ENCODE measurements at regions not wholly inside any gene's neighbourhood (a gene's known extent, or its start where the extent isn't known, plus 50 kb on each side); places are given as distances from the start of the nearest gene placed in this dataset.

DNA sequence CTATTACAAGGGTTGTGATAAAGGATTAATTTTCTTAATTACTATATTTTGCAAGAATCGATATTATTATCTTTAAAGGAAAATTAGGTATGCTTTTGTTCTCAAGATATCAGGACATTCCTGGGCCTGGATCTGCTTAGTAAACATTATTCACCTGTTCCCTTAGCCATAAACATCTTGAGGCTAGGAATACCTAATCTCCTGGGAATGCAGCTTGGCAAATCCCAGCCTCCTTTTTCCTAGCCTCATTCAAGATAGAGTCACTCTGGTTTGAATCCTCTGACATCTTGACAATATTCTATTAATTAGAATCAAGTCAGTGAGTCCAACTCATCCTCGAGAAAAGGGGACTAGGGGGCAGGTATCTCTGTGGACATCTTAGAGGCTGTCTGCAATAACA, 327.1 kb downstream of the STIM2 start:
- DNase-seq: no peak

DNA sequence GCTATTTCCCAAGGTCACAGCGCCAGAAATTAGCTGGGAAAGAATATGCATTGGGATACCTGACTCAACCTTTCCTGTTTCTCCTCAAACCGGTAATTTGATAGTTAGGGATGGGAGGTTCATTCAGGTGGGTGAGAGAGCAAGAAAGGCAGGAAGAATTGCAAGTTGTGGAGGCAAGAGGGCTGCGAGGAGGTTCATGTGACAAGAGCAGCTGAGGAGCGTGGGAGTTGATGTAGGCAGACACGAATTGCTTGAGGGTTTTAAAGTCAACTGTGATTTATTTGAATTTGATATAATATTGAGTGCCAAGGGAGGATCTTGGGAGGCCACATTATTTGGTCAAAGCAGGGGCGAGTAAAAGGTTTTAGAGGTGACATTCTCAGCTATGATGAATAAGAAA, 329.0 kb downstream of the STIM2 start:
- DNase-seq: no peak

DNA sequence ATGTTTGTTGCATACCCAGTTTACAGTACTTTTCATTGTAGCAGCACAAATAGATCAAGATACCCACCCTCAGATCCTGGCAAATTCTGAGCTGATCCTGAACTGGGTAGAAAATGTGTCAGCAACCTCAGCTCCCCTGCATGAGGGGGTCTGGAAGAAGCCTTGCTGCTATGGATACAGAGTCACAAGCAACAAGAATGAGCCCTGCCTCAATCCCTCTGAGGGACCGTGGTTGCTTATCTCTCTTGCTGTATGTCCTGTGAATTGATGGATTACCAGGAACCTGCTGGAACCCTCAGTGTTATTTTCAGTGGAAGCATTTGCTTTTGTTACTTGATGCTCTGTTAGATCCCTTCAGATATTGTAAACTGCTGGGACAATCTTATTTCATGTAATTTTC, 331.0 kb downstream of the STIM2 start:
- DNase-seq: no peak

DNA sequence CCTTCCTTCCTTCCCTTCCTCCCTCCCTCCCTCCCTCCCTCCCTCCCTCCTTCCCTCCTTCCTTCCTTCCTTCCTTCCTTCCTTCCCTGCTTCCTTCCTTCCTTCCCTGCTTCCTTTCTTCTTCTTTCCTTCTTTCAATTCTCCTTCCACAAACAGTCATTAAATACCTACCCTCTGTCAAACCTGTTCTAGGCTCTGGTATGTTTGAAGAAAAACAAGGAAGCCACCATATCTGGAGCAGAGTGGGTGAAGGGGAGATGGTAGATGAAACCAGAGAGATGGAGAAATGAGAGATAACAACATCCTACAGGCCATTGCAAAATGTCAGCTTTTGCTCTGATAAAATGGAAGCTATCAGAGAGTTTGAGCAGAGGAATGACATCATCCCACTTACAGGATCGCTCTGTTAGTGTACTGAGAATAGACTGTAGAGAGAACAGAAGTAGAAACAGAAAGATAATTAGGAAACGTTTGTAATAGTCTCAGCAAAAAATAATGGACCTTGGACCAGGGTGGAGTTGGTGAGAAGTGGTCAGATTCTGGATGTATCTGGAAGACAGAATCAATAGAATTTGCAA, 334.0 kb downstream of the STIM2 start:
- DNase-seq: no peak

DNA sequence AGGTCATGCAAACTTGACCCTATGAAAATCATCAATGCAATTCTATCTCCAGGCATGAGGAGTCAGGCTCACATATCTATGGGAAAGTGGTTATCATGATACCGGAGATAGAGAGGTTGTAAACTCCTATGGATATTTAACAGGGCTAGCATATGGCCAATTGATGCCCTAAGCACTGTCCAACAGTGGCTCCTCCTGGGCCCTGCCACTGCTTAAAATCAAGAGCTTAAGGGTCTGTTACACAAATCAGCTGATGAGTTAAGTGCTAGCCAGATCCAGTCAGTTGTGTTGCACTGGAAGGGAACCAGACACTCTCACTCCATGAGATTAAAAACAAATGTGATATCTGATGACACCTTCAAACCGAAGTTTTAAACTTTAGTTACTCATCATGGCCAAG, 337.6 kb downstream of the STIM2 start:
- DNase-seq: no peak

DNA sequence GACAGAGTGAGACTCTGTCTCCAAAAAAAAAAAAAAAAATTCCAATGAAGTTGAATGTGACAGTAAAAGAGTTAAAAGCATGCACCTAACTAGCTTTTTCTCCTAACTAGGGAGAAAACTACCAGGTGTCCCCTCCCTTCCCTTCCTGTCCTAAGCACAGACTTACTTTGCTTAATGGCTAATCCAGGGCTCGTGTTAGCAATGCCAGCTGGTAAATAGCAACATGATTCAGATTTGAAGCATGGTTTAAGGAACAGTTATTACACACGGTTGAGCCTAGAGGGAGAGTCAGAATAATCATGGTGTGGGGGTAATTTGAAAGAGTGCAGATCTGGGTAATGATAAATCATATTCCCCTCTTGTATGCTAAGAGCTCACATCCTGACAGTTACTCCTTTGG, 338.3 kb downstream of the STIM2 start:
- no peak for DNase-seq

DNA sequence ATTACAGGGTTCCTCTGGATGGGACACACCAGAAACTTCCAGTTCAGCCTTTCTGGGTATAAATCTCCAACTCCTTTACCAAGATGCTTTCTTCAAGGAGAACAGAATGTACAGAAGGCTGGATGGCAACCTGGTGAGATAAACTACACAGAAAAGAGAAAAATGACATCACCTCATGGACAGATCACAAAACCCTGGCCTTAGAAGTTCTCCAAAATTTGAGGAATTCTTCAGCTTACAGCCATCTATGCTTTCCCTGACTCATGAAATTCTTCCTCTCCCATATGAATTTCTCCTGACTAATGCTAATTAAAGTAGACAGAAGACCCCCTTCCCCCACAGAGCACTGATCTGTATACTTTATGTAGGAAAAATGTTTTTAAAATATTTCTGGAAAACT, 345.4 kb downstream of the STIM2 start:
- DNase-seq: no peak

DNA sequence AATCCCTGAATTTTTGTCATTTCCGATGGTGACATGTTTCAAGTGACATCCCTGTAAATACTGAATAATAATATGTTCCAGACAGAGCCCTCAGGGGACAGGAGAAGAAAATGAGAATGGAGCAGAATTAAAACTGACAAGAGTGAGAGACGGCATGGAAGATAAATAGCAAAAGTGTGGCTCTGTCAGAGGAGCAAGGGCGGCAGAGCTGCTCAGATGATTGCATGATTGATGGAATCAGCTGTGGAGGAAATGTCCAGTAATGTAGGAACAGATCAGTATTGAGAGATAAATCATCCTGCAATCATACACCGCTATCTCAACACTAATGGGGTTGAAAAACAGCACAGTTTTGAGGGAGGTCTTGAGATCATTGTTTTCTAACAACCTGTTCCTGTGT, 350.3 kb downstream of the STIM2 start:
- DNase-seq: no peak

DNA sequence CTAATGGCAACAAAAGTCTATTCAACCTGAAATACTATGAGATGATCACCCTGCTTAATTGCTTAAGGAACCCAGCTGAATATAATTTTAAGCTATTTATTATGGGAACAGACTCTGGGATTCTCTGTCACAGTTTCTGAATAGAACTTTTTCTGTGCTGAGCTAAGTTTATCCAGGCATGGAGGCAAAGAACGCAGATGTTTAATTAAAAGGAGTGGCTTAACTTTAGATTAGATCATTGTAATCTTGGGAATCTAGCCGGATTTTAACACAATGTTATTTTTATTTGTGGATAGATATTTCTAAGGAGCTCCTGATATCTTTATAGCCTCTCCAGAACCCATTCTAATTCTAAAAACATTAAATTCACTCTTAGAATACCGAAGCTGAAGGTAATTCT, 353.4 kb downstream of the STIM2 start:
- no peak for DNase-seq

DNA sequence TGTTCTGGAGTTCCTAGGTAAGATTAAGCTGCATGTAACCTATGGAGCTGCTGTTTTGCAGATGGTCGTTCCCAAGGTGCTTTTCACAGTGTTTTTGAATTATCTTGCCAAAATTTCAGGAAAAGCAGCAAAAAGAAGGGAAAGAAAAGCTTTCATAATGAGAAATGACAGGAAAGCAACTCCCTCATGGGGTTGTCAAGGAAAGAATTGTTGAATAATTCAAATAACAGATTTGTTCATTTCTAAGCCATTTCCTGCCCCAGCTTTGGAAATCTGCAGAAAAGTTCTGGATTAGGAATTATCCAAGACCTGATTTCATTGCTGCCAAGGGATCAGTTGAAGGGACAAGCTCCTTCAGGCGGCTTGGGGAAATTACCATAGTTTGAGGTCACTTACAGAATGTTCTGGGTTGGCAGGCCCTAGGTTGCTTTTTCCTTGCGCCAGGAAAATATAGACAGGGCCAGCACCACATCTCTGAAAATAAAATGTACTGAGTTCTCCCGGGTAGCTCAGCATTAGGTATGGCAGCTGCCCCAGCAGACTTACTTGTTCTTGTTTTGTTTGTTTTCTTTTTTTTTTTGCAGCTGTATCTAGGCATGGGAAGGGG, 354.7 kb downstream of the STIM2 start:
- no peak for DNase-seq

DNA sequence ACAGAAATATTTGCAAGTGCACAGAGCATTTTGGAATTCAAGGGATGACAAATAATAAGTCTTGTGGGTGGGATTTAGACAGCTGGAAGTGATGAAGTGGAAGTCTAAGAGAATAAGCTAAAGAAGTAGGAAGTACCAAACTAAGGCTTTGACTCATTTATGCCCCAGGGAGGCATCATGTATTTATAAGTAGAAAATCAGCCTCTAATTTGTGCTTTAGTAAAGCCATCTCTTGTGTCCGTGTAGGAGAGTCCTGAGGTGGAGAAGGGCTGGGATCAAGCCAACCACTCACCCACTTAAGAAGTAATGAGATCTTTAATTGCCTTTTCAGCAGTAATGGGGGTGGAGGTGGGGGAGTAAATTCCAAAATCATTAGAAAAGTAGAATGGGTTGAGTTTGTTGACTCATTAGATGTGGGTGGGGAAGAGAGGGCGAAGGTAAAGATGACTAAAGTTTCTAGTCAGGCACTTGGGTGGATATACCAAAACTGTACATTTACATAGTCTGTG, 356.7 kb downstream of the STIM2 start:
- no peak for DNase-seq

DNA sequence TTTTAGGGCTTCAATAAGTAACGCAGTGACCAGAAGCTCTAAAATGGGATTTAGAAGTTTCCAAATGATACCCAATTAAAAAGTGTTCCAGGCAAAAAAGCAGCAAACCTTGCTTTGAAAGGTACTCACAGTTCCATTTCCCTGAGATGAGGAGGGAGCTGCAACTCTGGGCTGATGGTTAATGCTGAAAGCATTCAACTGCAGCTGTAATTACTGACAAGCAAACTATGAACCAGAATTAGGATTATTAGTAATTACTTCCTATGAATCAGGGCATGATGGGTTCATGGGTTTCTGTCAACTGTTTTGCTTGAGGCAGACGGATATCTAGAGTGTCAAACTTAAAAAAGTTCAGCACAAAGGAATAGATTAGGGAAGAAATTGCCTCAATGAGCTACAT, 357.4 kb downstream of the STIM2 start:
- DNase-seq: no peak

DNA sequence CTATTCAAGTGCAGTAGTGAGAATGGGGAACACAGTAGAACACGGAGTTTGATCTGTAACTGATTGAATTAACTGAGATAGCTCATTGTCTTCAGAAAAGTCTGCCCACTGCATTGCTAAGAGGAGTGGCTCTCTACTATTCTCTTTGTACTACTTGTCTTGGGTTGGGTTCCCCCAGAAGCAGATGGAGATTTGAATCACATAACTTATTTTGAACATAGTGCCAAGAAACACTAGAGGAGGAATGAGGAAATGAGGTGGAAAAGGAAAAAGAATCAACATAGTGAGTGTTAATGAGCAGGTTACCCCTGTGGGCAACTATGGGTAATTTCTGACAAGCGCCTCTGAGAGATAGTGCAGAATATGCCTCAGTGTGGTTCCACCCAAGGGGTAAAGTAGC, 362.7 kb downstream of the STIM2 start:
- no peak for DNase-seq

DNA sequence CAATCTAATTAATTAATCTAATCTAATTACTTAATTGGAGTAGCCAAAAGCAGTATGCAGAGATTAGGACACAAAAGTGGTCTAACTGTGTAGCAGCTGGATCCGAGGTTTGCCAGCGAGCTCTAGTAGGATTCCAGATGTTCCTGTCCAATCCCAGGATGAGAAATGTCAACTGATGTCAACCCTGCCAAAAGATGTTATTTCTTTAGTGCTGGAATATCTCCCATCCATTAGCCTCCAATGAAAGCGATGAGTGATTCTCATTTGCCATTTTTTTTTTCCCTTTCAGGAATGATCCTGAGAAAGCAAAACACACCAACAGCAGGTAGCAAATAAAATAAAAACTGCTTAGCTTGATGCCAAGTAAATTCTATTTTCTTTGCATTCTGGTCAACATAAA, 372.9 kb downstream of the STIM2 start:
- no peak for DNase-seq

DNA sequence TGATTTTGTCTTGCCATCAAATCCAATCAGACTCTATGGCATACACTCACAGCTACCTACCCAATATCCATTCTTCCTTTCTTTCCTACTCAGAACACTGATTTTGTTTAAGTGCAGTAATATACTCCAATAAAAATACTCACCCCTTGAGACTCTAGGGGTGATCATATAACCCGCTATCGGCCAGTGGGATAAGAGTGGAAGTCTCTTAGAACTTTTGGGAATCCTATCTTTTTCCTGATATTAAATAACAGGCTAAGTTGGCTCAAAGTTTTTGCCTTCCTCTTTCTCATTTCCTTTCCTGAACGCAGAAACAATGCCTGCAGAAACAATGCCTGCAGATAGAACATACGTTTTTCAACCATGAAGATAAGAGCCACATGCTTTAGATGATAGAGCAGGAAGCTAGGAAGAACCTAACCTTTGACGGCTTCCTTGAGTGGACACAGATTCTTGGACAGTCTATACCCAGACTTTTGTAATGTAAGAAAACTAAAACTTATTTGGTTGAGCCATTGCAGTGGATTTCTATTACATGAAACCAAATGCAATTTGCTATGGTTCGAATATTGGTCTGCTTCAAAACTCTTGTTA, 373.8 kb downstream of the STIM2 start:
- no peak for DNase-seq

DNA sequence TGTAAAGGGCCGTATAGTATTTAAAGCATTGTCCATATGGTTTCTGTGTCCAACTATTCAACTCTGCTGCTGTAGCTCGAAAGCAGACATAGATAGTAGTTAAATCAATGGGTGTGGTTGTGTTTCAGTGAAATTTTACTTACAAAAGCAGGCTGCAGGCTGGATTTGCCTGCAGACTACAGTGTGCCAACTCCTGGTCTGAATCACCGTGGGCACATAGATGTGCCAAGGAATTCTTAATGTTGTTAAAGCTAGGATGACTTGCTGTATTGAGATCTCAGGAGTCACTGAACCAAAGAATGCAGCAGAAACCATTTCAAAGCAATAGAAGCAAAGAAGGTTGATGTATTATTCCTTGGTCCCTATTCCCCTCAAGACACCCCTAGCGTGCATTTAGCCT, 379.0 kb downstream of the STIM2 start:
- DNase-seq: no peak

DNA sequence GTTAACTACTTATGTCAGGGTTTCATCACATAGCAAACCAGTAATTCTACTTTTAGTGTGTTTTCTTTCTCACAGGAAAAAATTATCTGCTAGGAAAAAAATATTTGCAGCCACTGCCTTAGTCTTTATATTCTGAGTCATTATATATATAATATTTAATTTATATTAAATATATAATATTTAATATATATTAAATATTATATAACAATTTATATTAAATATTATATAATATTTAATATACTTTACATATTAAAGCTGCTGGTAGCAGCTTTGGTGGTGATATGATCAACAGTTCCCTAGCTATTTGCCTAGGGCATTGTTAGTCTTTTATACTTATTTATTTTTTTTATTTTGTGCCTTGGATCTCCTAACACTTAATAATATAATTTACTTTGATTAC, 381.6 kb downstream of the STIM2 start:
- no peak for DNase-seq

DNA sequence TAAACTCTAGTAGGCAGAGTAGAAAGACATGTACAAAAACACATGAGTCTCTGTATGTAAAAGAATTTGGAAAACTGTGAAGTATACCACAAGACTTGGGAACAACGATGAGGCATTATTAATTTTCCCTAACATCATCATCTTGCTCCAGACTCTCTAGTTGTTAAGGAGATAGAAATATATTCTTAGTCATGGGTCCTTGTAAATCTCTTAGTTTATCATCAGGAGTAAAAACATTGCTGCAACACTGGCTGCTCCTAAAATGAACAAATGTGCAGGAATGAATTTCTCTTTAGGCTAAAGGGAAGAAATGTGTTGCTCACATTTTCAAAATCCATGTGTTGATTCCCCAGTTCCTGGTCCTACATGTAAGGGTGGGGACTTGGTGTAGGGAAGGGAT, 384.6 kb downstream of the STIM2 start:
- DNase-seq: no peak

DNA sequence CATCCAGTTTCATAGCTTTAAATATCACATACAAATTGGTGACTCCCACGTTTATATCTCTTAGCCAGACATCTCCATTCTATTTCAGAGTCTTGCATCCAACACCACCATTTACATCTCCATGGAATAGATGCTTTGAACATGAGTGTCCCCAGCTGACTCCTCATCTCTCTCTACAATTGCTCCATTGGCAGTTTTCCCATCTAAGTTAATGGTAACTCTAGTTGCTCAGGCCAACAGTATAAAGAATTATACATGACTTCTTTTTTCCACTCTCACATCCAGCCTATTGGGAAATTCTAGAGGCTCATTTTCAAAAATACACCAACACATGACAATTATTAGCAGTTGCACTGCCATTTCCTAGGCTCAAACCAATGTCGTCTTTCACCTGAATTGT, 388.2 kb downstream of the STIM2 start:
- no peak for DNase-seq

DNA sequence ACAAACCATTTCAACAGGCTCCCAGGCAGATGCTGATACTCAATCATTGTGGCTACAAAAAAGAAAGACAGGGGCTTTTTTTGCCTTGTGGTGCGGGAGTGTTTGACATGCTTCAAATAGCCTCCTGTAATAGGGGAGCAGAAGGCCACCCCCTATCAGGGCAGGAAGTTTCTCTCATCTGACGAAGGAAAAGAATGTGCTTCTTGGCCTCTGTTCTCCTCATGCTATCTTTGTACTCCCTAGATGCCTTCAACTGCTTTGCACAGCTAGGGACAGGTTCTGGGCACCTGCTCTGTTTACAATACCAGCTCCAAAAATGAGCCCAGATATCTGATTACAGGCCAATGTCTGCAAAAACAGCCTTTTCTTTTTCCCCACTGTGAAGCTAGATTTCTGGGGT, 391.1 kb downstream of the STIM2 start:
- no peak for DNase-seq

DNA sequence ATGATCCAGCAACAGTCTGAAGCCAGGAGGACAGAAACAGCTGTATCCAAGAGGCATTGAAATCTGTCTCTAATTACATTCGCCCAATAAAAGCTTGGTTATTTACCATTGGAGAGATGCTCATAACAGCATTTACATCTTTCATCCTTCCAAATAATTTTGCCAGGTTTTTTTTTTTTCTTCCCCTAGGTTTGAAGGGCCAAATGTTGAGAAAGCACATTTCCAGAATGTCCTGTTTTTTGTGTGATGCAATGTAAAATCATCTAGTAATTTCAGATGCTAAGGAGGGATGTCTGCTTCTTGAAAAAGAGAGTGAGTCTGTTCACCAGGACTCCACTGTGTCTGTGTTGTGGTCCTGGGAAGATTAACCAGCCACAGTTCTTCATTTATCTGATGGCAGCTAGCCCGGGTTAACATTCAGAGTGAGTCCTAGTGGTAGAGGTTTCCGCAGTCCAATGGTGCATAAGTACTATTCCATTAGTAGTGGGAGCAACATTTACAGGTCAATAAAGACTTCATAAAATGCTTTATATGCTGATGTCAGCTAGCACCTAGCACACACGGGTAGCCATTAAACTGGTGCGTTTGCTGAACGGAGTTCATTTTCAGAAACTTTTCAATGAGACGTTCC, 406.8 kb downstream of the STIM2 start:
- no peak for DNase-seq

DNA sequence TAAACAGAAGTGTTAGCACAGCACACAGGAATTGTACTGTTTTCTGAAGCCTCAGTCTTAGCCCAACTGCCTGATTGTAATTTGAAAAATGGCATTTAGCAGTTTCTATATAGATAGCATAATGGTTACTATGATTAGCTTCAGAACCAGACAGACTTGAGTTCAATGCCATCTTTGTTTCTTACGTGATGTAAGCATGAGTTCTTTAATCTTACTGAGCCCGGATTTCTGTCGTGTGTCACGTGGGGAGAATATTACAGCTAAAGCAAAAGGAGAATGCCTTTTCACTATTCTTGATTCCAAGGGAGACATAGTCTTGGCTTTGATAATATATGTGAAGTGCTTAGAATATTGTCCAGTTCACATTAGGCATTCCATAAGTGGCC, 407.3 kb downstream of the STIM2 start:
- DNase-seq: no peak

DNA sequence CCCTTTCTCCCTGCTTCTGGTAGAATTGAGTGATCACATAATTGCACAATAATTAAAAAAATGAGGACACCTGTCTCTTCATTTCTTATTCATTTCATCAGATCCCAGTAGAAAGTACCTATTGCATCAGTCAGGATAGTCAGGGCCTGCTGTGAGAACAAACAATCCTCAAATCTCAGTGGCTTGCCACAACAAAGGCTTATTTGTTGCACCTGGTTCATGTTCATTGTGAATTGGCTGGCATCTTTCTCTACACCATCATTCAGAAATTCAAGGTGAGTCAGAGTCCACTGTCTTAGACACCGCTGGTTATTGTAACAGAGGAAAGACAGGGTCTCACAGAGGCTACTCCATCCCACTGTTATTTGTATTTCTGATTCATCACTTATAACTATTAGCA, 409.8 kb downstream of the STIM2 start:
- no peak for DNase-seq

DNA sequence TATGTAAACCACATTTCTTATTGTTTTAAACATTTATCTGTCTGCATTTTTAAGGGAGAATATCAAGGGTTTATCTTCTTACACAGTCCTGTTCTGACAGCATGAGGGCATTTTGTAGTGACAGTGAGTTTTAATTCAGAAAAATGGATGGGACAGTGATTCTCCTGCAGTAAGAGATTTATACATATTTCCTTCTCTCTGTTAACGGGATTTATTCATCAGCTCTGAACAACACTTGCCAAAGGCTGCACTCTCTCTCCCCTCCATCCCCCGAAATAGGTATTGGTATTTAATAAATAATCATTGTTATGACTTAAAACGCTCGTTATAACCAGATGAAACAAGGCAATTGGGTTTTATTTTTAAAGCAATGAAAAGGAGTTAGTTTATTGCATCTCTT, 410.9 kb downstream of the STIM2 start:
- DNase-seq: no peak
